MCF 10A (cell line): ENCODE measurements at regions not wholly inside any gene's neighbourhood (a gene's known extent, or its start where the extent isn't known, plus 50 kb on each side); places are given as distances from the start of the nearest gene placed in this dataset.

ENCODE experiments used
- BruUV-seq: library from RNA; stranded (reverse); fragments of 400-500 nt; replicated peaks from 2 replicates; lab custom pipeline; 2021; lab: Mats Ljungman, UMichigan
- CTCF ChIA-PET: fragments of 300-600 bp; sonication (Branson Sonifier 250); formaldehyde crosslinking; extraction: SDS; loops from one replicate; lab custom pipeline; 2021; ENCODE audit warnings: antibody characterized with exemption, inconsistent platforms; lab: Yijun Ruan, JAX
- POLR2A ChIA-PET: fragments of 300-600, 350-650 bp; sonication (Branson Sonifier 250); formaldehyde crosslinking; extraction: SDS; loops from one replicate; lab custom pipeline; 2020; ENCODE audit warnings: antibody characterized with exemption, inconsistent platforms; lab: Yijun Ruan, JAX
- DNase-seq: peaks from one replicate; pipeline ENCODE4 v3.0.0-alpha.2; 2018; ENCODE audit not compliant: unreplicated experiment
- H3K27ac Mint-ChIP-seq: one replicate; pipeline ENCODE4 v1.8.0; 2022; ENCODE audit warnings: mild to moderate bottlenecking, low read depth, mixed read lengths; ENCODE audit not compliant: unreplicated experiment
- H3K27me3 Mint-ChIP-seq: one replicate; pipeline ENCODE4 v1.8.0; 2022; ENCODE audit warnings: mixed read lengths; ENCODE audit not compliant: insufficient read depth, unreplicated experiment
- H3K36me3 Mint-ChIP-seq: one replicate; pipeline ENCODE4 v1.8.0; 2022; ENCODE audit warnings: mild to moderate bottlenecking, moderate library complexity, mixed read lengths; ENCODE audit not compliant: insufficient read depth, unreplicated experiment
- H3K4me1 Mint-ChIP-seq: one replicate; pipeline ENCODE4 v1.8.0; 2022; ENCODE audit warnings: mixed read lengths; ENCODE audit not compliant: insufficient read depth, unreplicated experiment
- H3K4me3 Mint-ChIP-seq: one replicate; pipeline ENCODE4 v1.8.0; 2022; ENCODE audit warnings: mild to moderate bottlenecking, moderate library complexity, mixed read lengths; ENCODE audit not compliant: unreplicated experiment
- H3K9me3 Mint-ChIP-seq: one replicate; pipeline ENCODE4 v1.8.0; 2022; ENCODE audit warnings: mixed read lengths; ENCODE audit not compliant: unreplicated experiment
- intact Hi-C: fragments of 100-400 bp; cut with micrococcal nuclease; formaldehyde crosslinking; loops from 2 replicates; pipeline ENCODE4 v1.14.1; 2022
- TF ChIP-seq, protein P1 (sequence below): fragments of 200-600 bp; IDR thresholded peaks from one replicate; pipeline ENCODE4 v1.8.0; 2022; ENCODE audit warnings: antibody characterized with exemption, mild to moderate bottlenecking; ENCODE audit not compliant: unreplicated experiment

DNA sequence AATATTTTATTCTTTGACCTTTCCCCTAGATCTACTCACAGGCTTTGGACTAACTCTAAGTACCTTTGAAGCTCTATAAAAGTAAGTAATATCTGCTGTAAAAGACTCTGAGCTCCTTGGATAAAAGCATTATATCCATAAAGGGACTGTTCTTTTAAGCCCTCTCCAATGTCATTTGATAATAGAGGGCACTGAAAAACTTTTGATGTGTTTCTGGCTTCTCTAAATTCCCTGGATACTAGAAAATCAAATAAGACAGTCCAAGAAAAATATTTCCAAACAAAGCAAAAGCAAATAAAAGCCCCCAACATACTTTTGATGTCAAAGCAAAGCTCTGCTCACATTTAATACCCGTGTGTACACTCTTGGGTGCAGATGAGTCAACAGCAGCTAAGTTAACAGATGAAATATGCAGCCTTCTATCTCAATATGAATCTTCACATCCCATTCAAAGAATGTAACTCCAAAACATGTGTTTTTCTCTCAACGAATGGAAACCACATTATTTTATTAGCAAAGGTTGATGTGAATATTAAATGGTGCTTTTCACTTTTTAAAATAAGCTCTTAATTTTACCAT, 230.3 kb downstream of the CENPF start:
- Mint-ChIP-seq H3K27ac (no peak overlapping the region), H3K27me3 (no peaks in the 10 kb centered on the region), H3K9me3 (peaks cover 15% of the 10 kb centered on the region), H3K4me3 (no peak overlapping the region), H3K36me3 (no peaks in the 10 kb centered on the region), H3K4me1 (peaks cover 3% of the 10 kb centered on the region)
- ChIA-PET CTCF (interaction anchor here (0.6 to 1.5 kb wide), 6 partner anchors 10 to 88 kb away, joined by 3 to 5 read pairs (median 3); no protein-coding TSS in a partner anchor), POLR2A (interaction anchor here (1.2 to 1.3 kb wide), 2 partner anchors 9 to 10 kb away, joined by 3 to 6 read pairs; no protein-coding TSS in a partner anchor)
- intact Hi-C loops, result no loop called here
- TF ChIP-seq, protein P1, sequence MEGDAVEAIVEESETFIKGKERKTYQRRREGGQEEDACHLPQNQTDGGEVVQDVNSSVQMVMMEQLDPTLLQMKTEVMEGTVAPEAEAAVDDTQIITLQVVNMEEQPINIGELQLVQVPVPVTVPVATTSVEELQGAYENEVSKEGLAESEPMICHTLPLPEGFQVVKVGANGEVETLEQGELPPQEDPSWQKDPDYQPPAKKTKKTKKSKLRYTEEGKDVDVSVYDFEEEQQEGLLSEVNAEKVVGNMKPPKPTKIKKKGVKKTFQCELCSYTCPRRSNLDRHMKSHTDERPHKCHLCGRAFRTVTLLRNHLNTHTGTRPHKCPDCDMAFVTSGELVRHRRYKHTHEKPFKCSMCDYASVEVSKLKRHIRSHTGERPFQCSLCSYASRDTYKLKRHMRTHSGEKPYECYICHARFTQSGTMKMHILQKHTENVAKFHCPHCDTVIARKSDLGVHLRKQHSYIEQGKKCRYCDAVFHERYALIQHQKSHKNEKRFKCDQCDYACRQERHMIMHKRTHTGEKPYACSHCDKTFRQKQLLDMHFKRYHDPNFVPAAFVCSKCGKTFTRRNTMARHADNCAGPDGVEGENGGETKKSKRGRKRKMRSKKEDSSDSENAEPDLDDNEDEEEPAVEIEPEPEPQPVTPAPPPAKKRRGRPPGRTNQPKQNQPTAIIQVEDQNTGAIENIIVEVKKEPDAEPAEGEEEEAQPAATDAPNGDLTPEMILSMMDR, result no peak
- no TSS peak for BruUV-seq
- peak; percentile 22 for DNase-seq

DNA sequence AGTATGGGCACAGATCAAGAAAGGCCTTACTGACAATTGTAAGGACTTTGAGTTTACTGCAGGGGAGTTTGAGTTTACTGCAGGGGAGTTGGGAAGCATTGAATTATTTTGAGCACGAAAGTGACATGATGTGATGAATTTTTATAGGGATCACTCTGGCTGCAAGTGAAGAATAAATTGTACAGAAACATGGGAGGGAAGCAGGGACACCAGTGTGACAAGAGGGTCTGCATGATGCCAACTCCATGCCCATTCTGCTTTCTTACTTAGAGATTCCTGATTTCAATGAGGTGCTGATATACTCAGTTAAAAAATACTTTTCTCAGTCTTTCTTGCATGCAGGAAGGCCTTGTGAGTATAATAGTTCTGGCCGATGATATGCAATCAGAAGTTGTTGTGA, 234.4 kb downstream of the CENPF start:
- Mint-ChIP-seq H3K4me3 (no peak overlapping the region), H3K27ac (no peak overlapping the region), H3K4me1 (peaks cover 10% of the 10 kb centered on the region), H3K36me3 (no peaks in the 10 kb centered on the region), H3K27me3 (no peaks in the 10 kb centered on the region), H3K9me3 (peaks cover 2% of the 10 kb centered on the region)
- CTCF ChIA-PET, result no interaction called here
- TF ChIP-seq, protein P1, result no peak
- intact Hi-C loops, result no loop called here
- DNase-seq, result no peak
- POLR2A ChIA-PET, result no interaction called here
- no TSS peak for BruUV-seq

DNA sequence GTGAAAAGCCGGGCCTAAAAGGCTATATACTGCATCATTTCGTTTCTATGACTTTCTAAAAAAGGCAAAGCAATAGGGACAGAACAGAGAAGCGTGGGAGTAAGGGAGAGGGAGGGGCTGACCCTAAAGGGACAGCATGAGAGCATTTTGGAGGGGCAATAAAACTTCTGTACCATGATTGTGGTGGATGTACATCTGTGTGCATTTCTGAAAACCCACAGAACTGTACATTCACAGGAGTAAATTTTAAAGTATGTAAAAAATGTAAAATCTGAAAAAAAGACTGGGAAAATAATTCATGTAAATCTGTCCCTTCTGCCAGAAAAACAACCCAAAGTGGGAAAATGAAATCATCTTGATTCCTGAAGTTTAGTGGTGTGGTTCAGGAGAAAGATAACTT, 235.4 kb downstream of the CENPF start:
- Mint-ChIP-seq H3K27me3 (no peaks in the 10 kb centered on the region), H3K36me3 (no peaks in the 10 kb centered on the region), H3K4me3 (no peak overlapping the region), H3K9me3 (no peaks in the 10 kb centered on the region), H3K4me1 (peaks cover 10% of the 10 kb centered on the region), H3K27ac (peak overlapping the region; percentile 8)
- POLR2A ChIA-PET, result interaction anchor here (1.3 kb wide), 1 partner anchor 23 kb away, joined by 3 read pairs; no protein-coding TSS in a partner anchor
- no peak for DNase-seq
- CTCF ChIA-PET, result interaction anchor here (0.6 kb wide), 1 partner anchor 29 kb away, joined by 3 read pairs; no protein-coding TSS in a partner anchor
- intact Hi-C loops, result no loop called here
- BruUV-seq, result no TSS peak
- TF ChIP-seq, protein P1, result no peak

DNA sequence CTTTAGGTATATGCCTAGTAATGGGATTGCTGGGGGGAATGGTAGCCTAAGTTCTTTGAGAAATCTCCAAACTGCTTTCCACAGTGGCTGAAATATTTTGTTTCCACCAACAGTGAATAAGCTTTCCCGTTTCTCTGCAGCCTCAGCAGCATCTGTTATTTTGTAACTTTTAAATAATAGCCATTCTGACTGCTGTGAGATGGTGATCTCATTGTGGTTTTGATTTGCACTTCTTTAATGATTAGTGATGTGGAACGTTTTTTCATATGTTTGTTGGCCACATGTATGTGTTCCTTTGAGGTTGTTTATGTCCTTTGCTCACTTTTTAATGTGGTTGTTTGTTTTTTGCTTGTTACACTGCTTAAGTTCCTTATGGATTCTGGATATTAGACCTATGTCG, 237.4 kb downstream of the CENPF start:
- ChIA-PET POLR2A (interaction anchor here (0.7 kb wide), 1 partner anchor 539 kb away, joined by 5 read pairs; no protein-coding TSS in a partner anchor), CTCF (interaction anchor here (0.6 kb wide), 1 partner anchor 678 kb away, joined by 3 read pairs; no protein-coding TSS in a partner anchor)
- no peak overlapping the region for H3K4me3 Mint-ChIP-seq
- H3K36me3 Mint-ChIP-seq, result no peaks in the 10 kb centered on the region
- no peaks in the 10 kb centered on the region for H3K9me3 Mint-ChIP-seq
- no peak for DNase-seq
- intact Hi-C loops, result no loop called here
- H3K27ac Mint-ChIP-seq, result no peak overlapping the region
- peaks cover 10% of the 10 kb centered on the region for H3K4me1 Mint-ChIP-seq
- BruUV-seq, result no TSS peak
- no peaks in the 10 kb centered on the region for H3K27me3 Mint-ChIP-seq
- TF ChIP-seq, protein P1, result no peak
